SK-N-SH treated with all-trans-retinoic acid at 6 μM for 48 hours (cell line): ENCODE measurements at regions not wholly inside any gene's neighbourhood (a gene's known extent, or its start where the extent isn't known, plus 50 kb on each side); places are given as distances from the start of the nearest gene placed in this dataset.

ENCODE experiments used
- ARNTL ChIP-seq: fragments of 450-650 bp; formaldehyde crosslinking; IDR thresholded peaks from 2 replicates; pipeline ENCODE4 v1.5.0; 2020; ENCODE audit warnings: low read depth, mild to moderate bottlenecking, moderate library complexity, borderline replicate concordance
- CREB5 ChIP-seq: fragments of 250-450 bp; sonication (Bioruptor Pico); IDR thresholded peaks from 2 replicates; pipeline ENCODE4 v1.5.1; 2020; ENCODE audit warnings: low read depth, mild to moderate bottlenecking, moderate library complexity
- CSDC2 ChIP-seq: fragments of 250-450 bp; sonication (Bioruptor Pico); IDR thresholded peaks from 2 replicates; pipeline ENCODE4 v1.5.0; 2020; ENCODE audit warnings: mild to moderate bottlenecking, moderate library complexity
- CSRNP3 ChIP-seq: fragments of 250-450 bp; sonication (Bioruptor Pico); IDR thresholded peaks from 2 replicates; pipeline ENCODE4 v1.5.1; 2021; ENCODE audit warnings: mild to moderate bottlenecking, moderate library complexity
- GLIS3 ChIP-seq: fragments of 250-450 bp; sonication (Bioruptor Pico); IDR thresholded peaks from 2 replicates; pipeline ENCODE4 v1.5.0; 2020; ENCODE audit warnings: mild to moderate bottlenecking, moderate library complexity
- PATZ1 ChIP-seq: fragments of 250-450 bp; sonication (Bioruptor Pico); IDR thresholded peaks from 2 replicates; pipeline ENCODE4 v1.8.0; 2020; ENCODE audit warnings: mild to moderate bottlenecking, moderate library complexity, borderline replicate concordance
- PPARA ChIP-seq: fragments of 250-450 bp; sonication (Bioruptor Pico); IDR thresholded peaks from 2 replicates; pipeline ENCODE4 v1.5.0; 2020; ENCODE audit warnings: mild to moderate bottlenecking, borderline replicate concordance
- RARB ChIP-seq: fragments of 250-450 bp; sonication (Bioruptor Pico); IDR thresholded peaks from 2 replicates; pipeline ENCODE4 v1.8.0; 2021; ENCODE audit warnings: mild to moderate bottlenecking, moderate library complexity
- SNAI2 ChIP-seq: fragments of 250-450 bp; sonication (Bioruptor Pico); IDR thresholded peaks from 2 replicates; pipeline ENCODE4 v1.5.0; 2020; ENCODE audit warnings: mild to moderate bottlenecking, moderate library complexity
- TOX ChIP-seq: fragments of 250-450 bp; sonication (Bioruptor Pico); IDR thresholded peaks from 2 replicates; pipeline ENCODE4 v1.8.0; 2021; ENCODE audit warnings: mild to moderate bottlenecking, moderate library complexity, borderline replicate concordance
- ZC3H10 ChIP-seq: fragments of 250-450 bp; sonication (Bioruptor Pico); IDR thresholded peaks from 2 replicates; pipeline ENCODE4 v1.5.1; 2021; ENCODE audit warnings: mild to moderate bottlenecking, moderate library complexity
- ZFP3 ChIP-seq: fragments of 250-450 bp; sonication (Bioruptor Pico); IDR thresholded peaks from 2 replicates; pipeline ENCODE4 v1.5.0; 2020; ENCODE audit warnings: mild to moderate bottlenecking, moderate library complexity
- ZFP30 ChIP-seq: fragments of 450-650 bp; formaldehyde crosslinking; IDR thresholded peaks from 2 replicates; pipeline ENCODE4 v1.5.0; 2022; ENCODE audit warnings: mild to moderate bottlenecking, moderate library complexity
- ZNF8 ChIP-seq: fragments of 450-650 bp; formaldehyde crosslinking; IDR thresholded peaks from 2 replicates; pipeline ENCODE4 v1.5.0; 2020; ENCODE audit warnings: mild to moderate bottlenecking, moderate library complexity

- TF ChIP-seq RARB (CRISPR knock-in tag) (no peak), SNAI2 (CRISPR knock-in tag) (no peak), ZFP30 (no peak), ARNTL (CRISPR knock-in tag) (no peak), ZC3H10 (CRISPR knock-in tag) (no peak), GLIS3 (CRISPR knock-in tag) (no peak), TOX (CRISPR knock-in tag) (no peak), PATZ1 (no peak), PPARA (CRISPR knock-in tag) (no peak), ZNF8 (CRISPR knock-in tag) (no peak), CSRNP3 (CRISPR knock-in tag) (no peak), ZFP3 (CRISPR knock-in tag) (no peak), CSDC2 (no peak), CREB5 (CRISPR knock-in tag) (no peak)
These were observed 414.9 kb downstream of the TMEM114 start for GRCh38 chr16:8175411-8175810.
